ENCODE measurements at regions not wholly inside any gene's neighbourhood (a gene's known extent, or its start where the extent isn't known, plus 50 kb on each side); places are given as distances from the start of the nearest gene placed in this dataset.
A peak's percentile ranks its signal among the peaks of the same experiment; 100 is the strongest.
"Not testable (repeated sequence)": the region's sequence is repeated elsewhere in the genome, so short reads cannot be mapped to it uniquely, and the experiment has no call there.

GRCh38 chr13:54744747-54745146, 1716.1 kb downstream of the OLFM4 start:
- Histone ChIP-seq H3K27me3 (ENCODE audit: control insufficient read depth, insufficient read depth, low read length) (no peaks in the 10 kb centered on the region), H3K4me3 (ENCODE audit: insufficient read depth, low read depth, low read length) (no peak overlapping the region), H3K36me3 (replicated peaks; ENCODE audit: control insufficient read depth, insufficient read depth, low read length) (no peaks in the 10 kb centered on the region)
- DNase-seq: no peak

- no peaks in the 10 kb centered on the region for H3K36me3 ChIP-seq (replicated peaks; ENCODE audit: control insufficient read depth, insufficient read depth, low read length)
- DNase-seq: no peak
- no peaks in the 10 kb centered on the region for H3K27me3 ChIP-seq (ENCODE audit: control insufficient read depth, insufficient read depth, low read length)
- H3K4me3 ChIP-seq (ENCODE audit: insufficient read depth, low read depth, low read length): no peak overlapping the region
Observed at GRCh38 chr13:54750521-54750920, 1721.9 kb downstream of the OLFM4 start.

GRCh38 chr13:54758795-54759194, 1730.2 kb downstream of the OLFM4 start:
- no peaks in the 10 kb centered on the region for H3K27me3 ChIP-seq (ENCODE audit: control insufficient read depth, insufficient read depth, low read length)
- DNase-seq: peak; percentile 49

GRCh38 chr13:54768214-54768613, 1739.6 kb downstream of the OLFM4 start:
- no peak for DNase-seq

More at GRCh38 chr13:54758795-54759194, 1730.2 kb downstream of the OLFM4 start:
- Histone ChIP-seq H3K36me3 (replicated peaks; ENCODE audit: control insufficient read depth, insufficient read depth, low read length) (no peaks in the 10 kb centered on the region), H3K4me3 (ENCODE audit: insufficient read depth, low read depth, low read length) (no peak overlapping the region)

GRCh38 chr13:54775501-54776191, 1747.0 kb downstream of the OLFM4 start:
- Histone ChIP-seq H3K27me3 (ENCODE audit: control insufficient read depth, insufficient read depth, low read length) (no peaks in the 10 kb centered on the region), H3K4me3 (ENCODE audit: insufficient read depth, low read depth, low read length) (no peak overlapping the region), H3K36me3 (replicated peaks; ENCODE audit: control insufficient read depth, insufficient read depth, low read length) (no peaks in the 10 kb centered on the region)
- peak; percentile 13 for DNase-seq

More at GRCh38 chr13:54768214-54768613, 1739.6 kb downstream of the OLFM4 start:
- Histone ChIP-seq H3K27me3 (ENCODE audit: control insufficient read depth, insufficient read depth, low read length) (no peaks in the 10 kb centered on the region), H3K36me3 (replicated peaks; ENCODE audit: control insufficient read depth, insufficient read depth, low read length) (no peaks in the 10 kb centered on the region), H3K4me3 (ENCODE audit: insufficient read depth, low read depth, low read length) (no peak overlapping the region)

GRCh38 chr13:54787754-54788153, 1759.1 kb downstream of the OLFM4 start:
- H3K27me3 ChIP-seq (ENCODE audit: control insufficient read depth, insufficient read depth, low read length): no peaks in the 10 kb centered on the region
- H3K36me3 ChIP-seq (replicated peaks; ENCODE audit: control insufficient read depth, insufficient read depth, low read length): no peaks in the 10 kb centered on the region
- DNase-seq: no peak
- no peak overlapping the region for H3K4me3 ChIP-seq (ENCODE audit: insufficient read depth, low read depth, low read length)

- DNase-seq: no peak
- Histone ChIP-seq H3K4me3 (ENCODE audit: insufficient read depth, low read depth, low read length) (no peak overlapping the region), H3K27me3 (ENCODE audit: control insufficient read depth, insufficient read depth, low read length) (no peaks in the 10 kb centered on the region), H3K36me3 (replicated peaks; ENCODE audit: control insufficient read depth, insufficient read depth, low read length) (no peaks in the 10 kb centered on the region)
Observed at GRCh38 chr13:54799621-54800226, 1771.1 kb downstream of the OLFM4 start.

- Histone ChIP-seq H3K27me3 (ENCODE audit: control insufficient read depth, insufficient read depth, low read length) (no peaks in the 10 kb centered on the region), H3K36me3 (replicated peaks; ENCODE audit: control insufficient read depth, insufficient read depth, low read length) (no peaks in the 10 kb centered on the region), H3K4me3 (ENCODE audit: insufficient read depth, low read depth, low read length) (no peak overlapping the region)
- no peak for DNase-seq
Observed at GRCh38 chr13:54802226-54802625, 1773.6 kb downstream of the OLFM4 start.

GRCh38 chr13:54805743-54806142, 1777.1 kb downstream of the OLFM4 start:
- H3K27me3 ChIP-seq (ENCODE audit: control insufficient read depth, insufficient read depth, low read length): no peaks in the 10 kb centered on the region
- DNase-seq: no peak
- H3K4me3 ChIP-seq (ENCODE audit: insufficient read depth, low read depth, low read length): no peak overlapping the region
- H3K36me3 ChIP-seq (replicated peaks; ENCODE audit: control insufficient read depth, insufficient read depth, low read length): no peaks in the 10 kb centered on the region

- not testable (repeated sequence) for H3K4me3 ChIP-seq (ENCODE audit: insufficient read depth, low read depth, low read length); H3K27me3 ChIP-seq (ENCODE audit: control insufficient read depth, insufficient read depth, low read length); H3K36me3 ChIP-seq (replicated peaks; ENCODE audit: control insufficient read depth, insufficient read depth, low read length); DNase-seq
Observed at GRCh38 chr13:54821938-54822470, 1793.4 kb downstream of the OLFM4 start.

- H3K4me3 ChIP-seq (ENCODE audit: insufficient read depth, low read depth, low read length); H3K36me3 ChIP-seq (replicated peaks; ENCODE audit: control insufficient read depth, insufficient read depth, low read length); H3K27me3 ChIP-seq (ENCODE audit: control insufficient read depth, insufficient read depth, low read length); DNase-seq: not testable (repeated sequence)
Observed at GRCh38 chr13:54829391-54830068, 1800.9 kb downstream of the OLFM4 start.

GRCh38 chr13:54836273-54836672, 1807.7 kb downstream of the OLFM4 start:
- DNase-seq: no peak
- Histone ChIP-seq H3K27me3 (ENCODE audit: control insufficient read depth, insufficient read depth, low read length) (no peaks in the 10 kb centered on the region), H3K36me3 (replicated peaks; ENCODE audit: control insufficient read depth, insufficient read depth, low read length) (no peaks in the 10 kb centered on the region)

GRCh38 chr13:54841682-54842081, 1813.1 kb downstream of the OLFM4 start:
- no peak overlapping the region for H3K4me3 ChIP-seq (ENCODE audit: insufficient read depth, low read depth, low read length)
- H3K36me3 ChIP-seq (replicated peaks; ENCODE audit: control insufficient read depth, insufficient read depth, low read length): no peaks in the 10 kb centered on the region
- DNase-seq: no peak
- no peaks in the 10 kb centered on the region for H3K27me3 ChIP-seq (ENCODE audit: control insufficient read depth, insufficient read depth, low read length)

More at GRCh38 chr13:54836273-54836672, 1807.7 kb downstream of the OLFM4 start:
- no peak overlapping the region for H3K4me3 ChIP-seq (ENCODE audit: insufficient read depth, low read depth, low read length)

- Histone ChIP-seq H3K36me3 (replicated peaks; ENCODE audit: control insufficient read depth, insufficient read depth, low read length) (no peaks in the 10 kb centered on the region), H3K4me3 (ENCODE audit: insufficient read depth, low read depth, low read length) (no peak overlapping the region), H3K27me3 (ENCODE audit: control insufficient read depth, insufficient read depth, low read length) (no peaks in the 10 kb centered on the region)
- DNase-seq: no peak
Observed at GRCh38 chr13:54845351-54845965, 1816.8 kb downstream of the OLFM4 start.

All from H7 (cell line).